ENCODE measurements at regions not wholly inside any gene's neighbourhood (a gene's known extent, or its start where the extent isn't known, plus 50 kb on each side); places are given as distances from the start of the nearest gene placed in this dataset.

DNA sequence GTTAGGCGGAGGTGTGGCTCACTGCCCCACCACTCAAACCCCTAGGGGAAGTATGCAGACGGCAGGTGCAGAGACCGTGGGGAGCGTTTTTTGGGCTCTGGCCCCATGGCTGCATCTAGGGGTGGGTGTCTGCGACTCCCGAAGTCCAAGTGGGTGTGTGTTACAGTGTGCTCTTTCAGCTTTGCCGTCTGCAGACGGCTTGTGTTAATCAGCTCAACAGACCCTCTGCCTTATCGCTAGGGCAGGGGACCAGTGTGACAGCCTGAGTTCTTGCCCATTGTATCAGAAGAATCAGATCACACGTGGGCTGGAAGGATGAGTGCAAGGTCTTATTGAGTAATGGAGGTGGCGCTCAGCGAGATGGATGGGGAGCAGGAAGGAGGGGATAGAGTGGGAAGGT is 162.8 kb downstream of the ENC1 start:
- Mint-ChIP-seq H3K9me3 (ENCODE audit: unreplicated experiment) (no peaks in the 10 kb centered on the region), H3K4me1 (ENCODE audit: low read depth, unreplicated experiment) (peaks cover 49% of the 10 kb centered on the region), H3K27ac (ENCODE audit: unreplicated experiment) (no peak overlapping the region), H3K4me3 (ENCODE audit: unreplicated experiment) (no peak overlapping the region), H3K27me3 (ENCODE audit: unreplicated experiment) (no peaks in the 10 kb centered on the region), H3K36me3 (ENCODE audit: unreplicated experiment) (no peaks in the 10 kb centered on the region)
- TF ChIP-seq, protein P1, sequence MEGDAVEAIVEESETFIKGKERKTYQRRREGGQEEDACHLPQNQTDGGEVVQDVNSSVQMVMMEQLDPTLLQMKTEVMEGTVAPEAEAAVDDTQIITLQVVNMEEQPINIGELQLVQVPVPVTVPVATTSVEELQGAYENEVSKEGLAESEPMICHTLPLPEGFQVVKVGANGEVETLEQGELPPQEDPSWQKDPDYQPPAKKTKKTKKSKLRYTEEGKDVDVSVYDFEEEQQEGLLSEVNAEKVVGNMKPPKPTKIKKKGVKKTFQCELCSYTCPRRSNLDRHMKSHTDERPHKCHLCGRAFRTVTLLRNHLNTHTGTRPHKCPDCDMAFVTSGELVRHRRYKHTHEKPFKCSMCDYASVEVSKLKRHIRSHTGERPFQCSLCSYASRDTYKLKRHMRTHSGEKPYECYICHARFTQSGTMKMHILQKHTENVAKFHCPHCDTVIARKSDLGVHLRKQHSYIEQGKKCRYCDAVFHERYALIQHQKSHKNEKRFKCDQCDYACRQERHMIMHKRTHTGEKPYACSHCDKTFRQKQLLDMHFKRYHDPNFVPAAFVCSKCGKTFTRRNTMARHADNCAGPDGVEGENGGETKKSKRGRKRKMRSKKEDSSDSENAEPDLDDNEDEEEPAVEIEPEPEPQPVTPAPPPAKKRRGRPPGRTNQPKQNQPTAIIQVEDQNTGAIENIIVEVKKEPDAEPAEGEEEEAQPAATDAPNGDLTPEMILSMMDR (IDR thresholded peaks at IDR 0.05; ENCODE audit: partially characterized antibody, unreplicated experiment), result no peak
- DNase-seq, result no peak

DNA sequence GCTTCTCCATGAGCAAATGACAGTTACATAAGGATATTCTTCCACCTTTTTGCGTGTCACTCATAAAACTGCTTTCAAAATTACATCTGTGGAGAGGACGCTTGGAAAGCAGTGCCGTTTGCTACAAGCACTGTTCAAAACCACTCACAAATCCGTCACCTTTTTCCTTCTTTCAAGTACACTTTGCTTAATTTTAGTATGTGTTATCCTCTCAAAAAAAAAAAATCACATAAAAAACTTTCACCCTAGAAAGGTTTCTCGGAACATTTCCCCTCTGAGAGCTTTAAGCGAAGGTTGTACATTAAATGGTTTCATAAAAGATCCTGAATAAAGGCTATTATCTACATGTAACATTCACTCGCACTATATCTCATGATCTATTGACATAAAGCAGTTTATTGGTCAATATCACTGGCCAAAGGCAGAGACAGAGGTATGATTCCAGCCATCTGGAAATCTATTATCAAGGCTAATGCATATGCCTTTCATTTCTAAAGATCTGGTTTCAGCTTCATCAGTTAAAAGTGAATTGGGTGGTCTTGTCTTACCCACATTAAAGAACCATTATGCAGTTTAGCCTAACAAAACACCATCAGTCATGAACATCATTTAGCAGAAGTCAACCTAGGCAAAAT is 163.6 kb downstream of the ENC1 start:
- no peak for DNase-seq
- H3K4me3 Mint-ChIP-seq (ENCODE audit: unreplicated experiment), result no peak overlapping the region
- TF ChIP-seq, protein P1 (IDR thresholded peaks at IDR 0.05; ENCODE audit: partially characterized antibody, unreplicated experiment), result no peak
- H3K27ac Mint-ChIP-seq (ENCODE audit: unreplicated experiment), result no peak overlapping the region
- no peaks in the 10 kb centered on the region for H3K27me3 Mint-ChIP-seq (ENCODE audit: unreplicated experiment)
- peaks cover 43% of the 10 kb centered on the region for H3K4me1 Mint-ChIP-seq (ENCODE audit: low read depth, unreplicated experiment)
- H3K9me3 Mint-ChIP-seq (ENCODE audit: unreplicated experiment), result no peaks in the 10 kb centered on the region
- H3K36me3 Mint-ChIP-seq (ENCODE audit: unreplicated experiment), result no peaks in the 10 kb centered on the region

DNA sequence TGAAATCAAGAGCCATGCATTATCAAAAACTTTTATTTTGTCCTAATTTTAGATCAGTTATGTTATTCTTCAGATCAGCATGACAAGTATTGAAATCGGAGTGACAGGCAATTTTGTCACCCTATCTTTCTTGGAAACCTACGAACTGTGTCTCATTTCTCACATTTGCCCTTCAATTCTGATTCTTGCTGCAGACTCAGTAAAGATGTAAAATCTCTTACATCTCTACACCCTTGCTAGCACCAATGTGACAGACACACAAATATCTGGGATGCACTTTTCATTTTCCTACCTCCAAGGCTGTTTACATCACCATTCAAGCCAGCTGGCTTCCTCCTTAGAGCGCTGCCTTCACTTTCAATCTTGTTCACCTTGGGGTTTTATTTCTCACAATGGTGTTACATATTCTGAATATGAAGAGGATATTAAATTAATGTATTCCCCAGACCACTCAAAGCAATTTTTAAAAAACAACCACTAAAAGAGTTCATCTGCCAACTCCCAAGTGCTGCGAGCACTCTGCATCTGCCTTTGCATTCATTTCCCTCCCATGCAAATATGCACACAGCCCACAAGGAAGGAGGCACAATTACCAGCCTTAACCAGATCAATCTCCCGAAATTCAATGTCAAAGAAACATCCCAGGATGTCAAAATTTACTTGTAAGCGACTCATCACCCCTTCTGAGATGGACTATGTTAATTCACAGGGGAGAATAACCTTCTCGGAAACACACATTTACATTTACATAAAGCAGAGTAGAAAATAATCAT is 164.3 kb downstream of the ENC1 start:
- TF ChIP-seq, protein P1 (IDR thresholded peaks at IDR 0.05; ENCODE audit: partially characterized antibody, unreplicated experiment), result no peak
- Mint-ChIP-seq H3K27me3 (ENCODE audit: unreplicated experiment) (no peaks in the 10 kb centered on the region), H3K4me1 (ENCODE audit: low read depth, unreplicated experiment) (peaks cover 39% of the 10 kb centered on the region), H3K36me3 (ENCODE audit: unreplicated experiment) (no peaks in the 10 kb centered on the region), H3K27ac (ENCODE audit: unreplicated experiment) (no peak overlapping the region), H3K9me3 (ENCODE audit: unreplicated experiment) (no peaks in the 10 kb centered on the region), H3K4me3 (ENCODE audit: unreplicated experiment) (peak overlapping the region; percentile 14)
- DNase-seq, result no peak

DNA sequence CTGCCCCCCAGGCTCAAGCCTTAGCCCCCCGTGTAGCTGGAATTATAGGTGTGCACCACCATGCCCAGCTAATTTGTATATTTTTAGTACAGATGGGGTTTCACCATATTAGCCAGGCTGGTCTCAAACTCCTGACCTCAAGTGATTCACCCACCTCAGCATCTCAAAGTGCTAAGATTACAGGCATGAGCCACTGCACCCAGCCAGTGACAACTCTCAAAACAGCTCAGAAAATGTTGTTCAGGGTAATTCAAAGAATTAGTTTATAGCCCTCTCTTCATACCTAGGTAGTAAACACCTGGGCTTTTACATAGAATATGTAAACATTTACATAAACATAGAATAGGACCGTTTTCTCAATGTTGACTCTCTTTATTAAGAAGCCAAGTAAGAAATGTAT is 168.7 kb downstream of the ENC1 start:
- H3K27ac Mint-ChIP-seq (ENCODE audit: unreplicated experiment), result no peak overlapping the region
- H3K36me3 Mint-ChIP-seq (ENCODE audit: unreplicated experiment), result peaks cover 5% of the 10 kb centered on the region
- TF ChIP-seq, protein P1 (IDR thresholded peaks at IDR 0.05; ENCODE audit: partially characterized antibody, unreplicated experiment), result no peak
- H3K9me3 Mint-ChIP-seq (ENCODE audit: unreplicated experiment), result peaks cover 4% of the 10 kb centered on the region
- H3K4me3 Mint-ChIP-seq (ENCODE audit: unreplicated experiment), result no peak overlapping the region
- H3K4me1 Mint-ChIP-seq (ENCODE audit: low read depth, unreplicated experiment), result peaks cover 33% of the 10 kb centered on the region
- no peak for DNase-seq
- no peaks in the 10 kb centered on the region for H3K27me3 Mint-ChIP-seq (ENCODE audit: unreplicated experiment)
